HG02840 (cell line): ENCODE measurements at regions not wholly inside any gene's neighbourhood (a gene's known extent, or its start where the extent isn't known, plus 50 kb on each side); places are given as distances from the start of the nearest gene placed in this dataset.

Experiments
- ATAC-seq: cut with Tn5 transposase; IDR thresholded peaks from one replicate; pipeline ENCODE4 v1.9.1; 2021; ENCODE audit warnings: mild to moderate bottlenecking, moderate library complexity, moderate number of reproducible peaks; ENCODE audit not compliant: unreplicated experiment, low FRiP score

DNA sequence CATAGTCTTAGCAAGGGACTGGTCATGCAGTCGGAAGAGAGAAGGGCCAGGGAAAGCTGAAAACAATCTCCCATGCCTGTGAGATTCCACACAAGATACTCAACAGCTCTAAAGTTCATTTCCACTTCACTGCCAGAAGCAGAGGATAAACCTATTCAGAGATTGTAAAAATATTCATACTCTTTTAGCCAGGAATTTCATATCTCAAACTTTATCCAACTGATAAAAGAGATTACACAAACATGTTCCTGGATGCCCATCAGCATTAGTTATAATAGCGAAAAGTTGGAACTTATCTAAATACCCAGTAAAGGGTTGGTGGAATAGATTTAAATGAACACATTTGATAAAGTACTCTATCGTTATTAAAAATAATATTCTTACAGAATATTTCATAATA, 75.2 kb upstream of the ARHGEF3 start:
- no peak for ATAC-seq

DNA sequence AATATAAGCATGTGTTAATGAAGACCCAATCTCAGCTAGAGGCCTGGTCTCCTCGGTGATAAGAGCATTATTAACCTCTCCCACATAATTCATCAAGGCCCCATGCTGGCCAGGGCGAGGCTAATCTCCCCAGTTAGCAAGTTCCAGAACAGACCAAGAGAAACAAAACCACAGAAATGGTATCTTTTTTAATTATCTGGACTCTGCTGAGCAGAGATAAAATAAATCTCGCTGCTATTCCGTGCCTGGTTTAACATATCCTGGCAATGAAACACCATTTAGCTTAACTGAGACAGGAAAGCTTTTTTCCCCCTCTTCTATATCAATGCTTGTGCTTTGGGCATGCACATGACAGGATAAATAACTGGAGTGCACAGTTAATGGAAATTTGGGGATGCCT, 72.5 kb upstream of the ARHGEF3 start:
- ATAC-seq, result no peak

DNA sequence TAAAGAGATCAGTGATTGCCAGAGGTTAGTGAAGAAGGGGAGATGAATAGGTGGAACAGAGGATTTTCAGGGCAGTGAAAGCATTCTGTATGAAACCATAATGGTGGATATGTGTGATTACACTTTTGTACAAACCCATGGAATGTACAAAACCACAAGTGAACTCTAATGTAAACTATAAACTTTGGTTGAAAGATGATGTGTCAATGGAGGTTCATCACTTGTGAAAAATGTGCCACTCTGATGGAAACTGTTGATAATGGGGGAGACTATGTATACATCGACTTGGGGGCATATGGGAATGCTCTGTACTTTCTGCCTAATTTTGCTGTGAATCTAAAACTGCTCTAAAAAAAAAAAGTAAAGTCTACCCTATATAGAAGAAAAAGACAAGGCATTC, 68.7 kb upstream of the ARHGEF3 start:
- ATAC-seq, result no peak

DNA sequence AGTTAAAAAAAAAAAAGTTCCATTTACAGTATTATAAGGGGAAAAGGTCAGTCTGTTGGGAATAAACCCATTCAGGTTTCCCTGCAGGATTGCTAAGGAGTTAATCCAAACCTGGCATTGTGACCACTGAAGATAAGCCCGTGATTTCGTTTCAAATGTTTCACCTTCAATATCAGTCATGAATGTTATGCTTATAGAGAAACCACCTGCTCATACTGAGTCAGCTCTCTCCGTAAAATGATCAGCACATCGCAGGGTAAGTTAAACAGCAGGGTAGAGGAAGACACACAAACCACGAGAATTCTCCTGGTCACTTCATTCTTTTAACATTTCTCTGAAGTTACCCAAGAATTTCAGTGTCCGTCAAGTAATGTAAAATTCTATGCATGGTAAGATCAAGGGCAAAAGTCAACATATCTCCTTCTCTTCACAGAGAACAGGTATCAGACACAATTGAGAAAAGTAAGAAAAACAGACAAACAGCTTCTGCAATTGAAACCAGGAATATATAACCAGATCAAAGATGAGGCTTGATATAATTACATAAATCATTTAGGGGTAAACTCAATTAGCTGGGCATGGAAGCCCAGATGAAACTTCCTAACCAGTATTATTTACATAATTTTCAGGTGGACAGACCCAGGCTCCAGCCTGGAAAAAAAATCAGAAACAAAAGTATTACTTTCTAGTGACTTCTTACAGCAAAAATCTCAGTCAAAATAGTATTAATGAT, 67.6 kb upstream of the ARHGEF3 start:
- no peak for ATAC-seq

DNA sequence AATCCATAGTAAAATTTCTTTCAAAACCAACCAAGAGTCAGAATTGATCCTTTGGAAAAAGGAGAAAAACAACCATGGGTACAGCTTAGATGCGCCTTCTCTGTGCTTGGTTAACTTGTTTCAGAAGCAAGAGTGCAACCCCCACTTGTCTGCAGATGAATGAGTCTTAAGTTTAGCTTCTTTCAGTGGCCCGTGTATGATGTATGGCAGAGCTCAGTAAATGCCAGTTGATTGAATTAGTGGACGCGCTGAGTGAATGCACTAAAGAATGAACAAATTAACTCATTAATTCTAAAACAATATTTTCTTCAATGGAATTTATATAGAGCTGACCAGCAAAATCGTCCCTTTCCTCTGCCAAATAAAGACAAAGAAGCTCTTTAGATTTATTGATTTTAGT, 67.0 kb upstream of the ARHGEF3 start:
- ATAC-seq, result no peak

DNA sequence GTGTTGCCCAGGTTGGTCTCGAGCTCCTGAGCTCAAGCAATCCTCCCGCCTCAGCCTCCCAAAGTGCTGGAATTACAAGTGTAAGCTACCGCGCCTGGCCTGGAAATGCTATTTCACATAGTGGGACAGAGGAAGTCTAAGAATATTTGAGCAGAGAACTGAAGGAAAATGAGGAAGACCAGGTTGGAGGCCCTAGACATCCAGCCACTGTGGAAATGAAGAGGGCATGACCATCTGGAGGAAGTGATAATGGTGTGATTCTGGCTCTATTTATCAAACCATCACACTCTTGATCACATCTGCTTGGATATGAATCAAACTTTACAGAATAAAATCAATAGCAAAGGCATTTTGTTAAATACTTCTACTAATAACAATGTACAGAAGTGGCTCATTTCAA, 65.9 kb upstream of the ARHGEF3 start:
- no peak for ATAC-seq

DNA sequence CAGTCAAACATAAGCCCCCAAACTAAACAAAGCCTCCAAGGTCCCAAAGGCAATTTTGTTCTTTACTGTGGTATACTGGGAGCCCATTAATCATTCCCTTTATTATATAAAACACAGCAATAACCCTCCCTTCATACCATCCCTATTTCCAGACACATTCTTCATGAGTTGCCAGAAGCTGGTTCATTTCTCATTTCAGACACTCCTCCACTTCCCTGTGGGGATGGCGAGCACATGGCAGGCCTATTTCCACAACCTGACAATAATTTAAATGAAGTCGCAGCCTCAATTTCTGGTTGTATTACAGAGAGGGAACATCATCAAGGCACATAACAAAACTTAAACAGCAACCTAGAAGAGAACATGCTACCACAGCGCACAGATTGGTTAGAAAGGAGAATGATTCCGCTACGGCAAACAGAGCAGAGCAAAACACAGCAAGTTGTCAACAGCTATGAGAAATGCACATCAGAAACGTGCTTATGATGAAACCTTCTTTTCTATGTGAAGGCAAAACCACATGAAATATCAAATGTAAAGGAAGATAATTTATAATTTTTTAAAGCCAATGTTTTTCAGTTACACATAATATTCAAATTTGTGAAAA, 63.3 kb upstream of the ARHGEF3 start:
- no peak for ATAC-seq

DNA sequence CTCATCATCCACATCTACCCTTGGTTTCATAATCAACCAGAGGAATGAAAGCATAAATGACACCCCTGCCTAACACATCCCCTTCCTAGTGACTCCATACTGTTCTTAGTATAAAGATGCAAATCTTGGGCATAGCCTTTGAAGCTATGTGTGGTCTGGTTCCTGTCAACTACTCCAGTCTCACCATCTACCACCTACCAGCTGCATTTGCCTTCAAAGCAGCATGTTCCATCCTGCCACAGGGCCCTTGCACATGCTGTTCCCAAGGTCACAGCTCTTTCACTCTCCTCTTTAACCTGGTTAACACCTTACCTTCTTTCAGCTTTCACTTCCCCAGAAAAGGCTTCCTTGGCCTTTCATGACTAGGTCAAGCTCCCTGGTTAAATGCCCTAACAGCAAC, 62.3 kb upstream of the ARHGEF3 start:
- ATAC-seq, result no peak

DNA sequence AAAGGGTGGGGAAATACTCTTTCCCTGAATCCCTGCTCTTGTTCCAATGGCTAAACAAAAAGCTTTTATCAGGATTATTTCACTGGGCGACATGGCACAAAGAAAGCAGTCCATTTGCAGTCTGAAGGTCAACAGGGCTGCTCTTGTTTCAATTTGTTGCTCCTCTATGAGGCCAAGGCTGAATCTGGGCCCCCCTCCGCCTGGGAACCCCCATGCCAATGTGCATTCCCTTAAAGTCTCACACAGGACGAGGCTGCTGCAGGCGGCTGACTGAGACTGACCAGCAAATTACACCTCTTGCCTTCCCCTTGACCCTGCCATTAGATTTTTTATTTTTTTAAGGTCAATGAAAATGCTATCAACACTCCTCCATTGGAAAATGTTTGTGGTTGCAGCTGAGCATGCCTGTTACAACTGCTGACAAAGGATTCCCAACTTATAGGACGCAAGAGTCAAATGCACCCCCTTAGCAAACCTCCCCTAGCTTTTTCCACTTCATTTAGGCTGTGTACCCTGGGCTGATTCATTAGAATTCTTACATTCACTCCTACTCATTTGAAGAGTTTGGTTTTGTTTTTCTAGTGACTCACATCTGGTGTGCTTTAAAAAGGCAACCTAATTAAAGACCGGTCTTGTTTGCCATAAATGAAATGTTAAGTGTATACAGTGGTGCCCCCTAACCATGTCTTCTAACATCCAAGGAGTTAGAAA, 60.8 kb upstream of the ARHGEF3 start:
- ATAC-seq, result no peak

DNA sequence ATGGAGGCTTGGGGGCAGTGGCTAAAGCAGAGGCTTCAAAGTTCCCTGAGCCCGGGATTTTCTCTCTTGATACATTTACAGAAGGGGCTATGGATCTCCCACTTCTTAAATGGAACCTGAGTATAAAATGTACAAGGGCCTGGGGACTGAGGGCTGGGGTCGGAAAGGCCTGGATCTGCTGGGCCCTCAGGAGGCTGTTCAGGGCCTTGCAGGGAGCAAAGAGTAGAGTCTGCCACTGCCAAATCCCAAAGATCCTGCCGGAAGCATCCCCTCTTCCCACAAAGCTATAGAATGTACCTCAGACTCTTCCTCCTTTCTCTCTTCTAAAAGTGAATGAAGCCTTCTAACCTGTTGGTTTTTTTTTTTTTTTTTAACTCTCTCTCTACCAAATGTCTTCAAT, 59.8 kb upstream of the ARHGEF3 start:
- no peak for ATAC-seq

DNA sequence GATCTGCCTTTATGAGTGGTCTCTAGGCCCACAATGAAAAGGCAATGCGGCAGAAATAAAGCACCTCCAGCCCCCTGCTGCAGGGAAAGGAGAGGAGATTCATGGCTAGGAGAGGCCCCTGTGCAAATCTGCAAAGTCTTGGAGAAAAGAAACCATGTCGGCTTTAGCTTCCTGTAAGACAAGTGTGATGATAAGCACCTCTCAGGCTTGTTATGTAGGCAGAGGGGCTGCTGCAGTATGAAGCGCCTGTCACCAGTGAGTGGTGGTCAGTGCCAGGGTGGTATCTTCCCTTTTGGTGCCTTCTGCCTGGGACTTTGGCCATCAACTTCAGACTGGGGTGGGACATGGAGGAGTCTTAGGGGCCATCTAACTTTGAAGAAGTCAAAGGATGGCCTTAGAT, 59.2 kb upstream of the ARHGEF3 start:
- no peak for ATAC-seq

DNA sequence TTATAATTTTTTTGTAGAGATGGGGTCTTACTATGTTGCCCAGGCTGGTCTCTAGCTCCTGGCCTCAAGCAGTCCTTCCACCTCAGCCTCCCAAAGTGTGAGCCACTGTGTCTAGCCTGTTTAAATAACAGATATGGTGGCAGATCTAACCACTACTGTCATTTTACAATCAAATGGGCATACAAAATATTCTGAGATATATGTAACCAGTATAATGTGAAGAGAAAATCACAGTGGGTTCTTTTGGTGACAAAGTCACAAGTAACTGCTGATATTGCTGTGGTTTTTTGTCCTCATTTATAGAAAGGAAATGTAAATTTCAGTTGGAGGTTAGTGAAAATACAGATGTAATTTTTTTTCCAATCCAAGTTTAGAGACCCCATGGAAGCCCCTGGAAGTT, 58.6 kb upstream of the ARHGEF3 start:
- no peak for ATAC-seq

DNA sequence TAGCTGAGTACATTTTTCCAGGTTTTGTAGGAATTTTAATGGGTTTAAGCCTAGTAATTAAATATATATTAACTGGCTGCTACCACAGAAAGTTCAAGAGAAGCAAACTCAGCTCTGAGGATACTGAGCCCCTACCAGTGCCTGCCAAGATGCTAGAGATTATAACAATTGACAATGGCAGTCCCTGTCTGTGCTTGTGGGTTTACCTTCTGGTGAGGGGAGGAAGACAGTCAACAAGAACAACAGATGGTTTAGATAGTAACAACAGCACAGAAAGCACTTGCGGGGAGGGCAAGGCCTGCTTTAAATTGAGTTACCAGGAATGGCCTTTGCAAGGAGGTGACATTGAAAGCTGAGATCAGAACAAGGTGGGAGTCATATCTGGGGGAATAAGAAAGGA, 56.6 kb upstream of the ARHGEF3 start:
- ATAC-seq, result no peak

DNA sequence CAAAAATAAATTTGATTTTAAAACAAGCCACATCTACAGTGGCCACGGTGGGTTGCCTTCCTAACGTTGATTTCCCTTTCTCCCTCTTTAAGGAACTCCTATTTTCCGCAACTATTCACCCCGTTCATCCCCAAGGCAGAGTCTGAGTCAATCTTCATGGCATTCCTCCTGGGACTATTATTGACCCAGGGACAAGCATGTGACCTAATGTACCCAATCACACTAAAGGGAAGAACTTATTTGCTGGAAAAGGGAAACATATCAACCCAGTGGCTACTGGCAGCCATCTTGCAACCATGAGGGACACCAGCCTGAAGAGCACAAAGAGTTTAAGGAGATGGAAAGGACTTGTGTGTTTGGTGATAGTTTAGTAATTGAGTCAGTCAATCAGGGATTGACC, 55.4 kb upstream of the ARHGEF3 start:
- no peak for ATAC-seq

DNA sequence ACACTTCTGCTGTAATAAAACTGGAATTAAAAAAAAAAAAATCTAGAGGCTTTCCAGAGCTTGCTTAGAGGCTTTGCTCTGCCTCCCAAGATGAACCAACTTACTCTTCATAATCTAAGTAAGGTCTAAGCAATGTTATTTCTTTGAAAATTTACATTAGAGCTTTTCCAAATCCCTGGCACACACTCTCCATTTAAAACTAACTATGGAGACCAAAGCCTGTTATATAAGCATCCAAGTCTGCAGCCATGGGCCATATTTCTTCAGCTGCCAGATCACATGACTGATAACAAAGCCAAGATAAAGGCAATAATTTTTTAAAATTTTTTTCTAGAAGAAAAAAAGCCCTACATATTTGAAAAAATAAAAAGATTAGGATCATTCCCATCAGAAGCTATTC, 55.0 kb upstream of the ARHGEF3 start:
- ATAC-seq, result no peak

DNA sequence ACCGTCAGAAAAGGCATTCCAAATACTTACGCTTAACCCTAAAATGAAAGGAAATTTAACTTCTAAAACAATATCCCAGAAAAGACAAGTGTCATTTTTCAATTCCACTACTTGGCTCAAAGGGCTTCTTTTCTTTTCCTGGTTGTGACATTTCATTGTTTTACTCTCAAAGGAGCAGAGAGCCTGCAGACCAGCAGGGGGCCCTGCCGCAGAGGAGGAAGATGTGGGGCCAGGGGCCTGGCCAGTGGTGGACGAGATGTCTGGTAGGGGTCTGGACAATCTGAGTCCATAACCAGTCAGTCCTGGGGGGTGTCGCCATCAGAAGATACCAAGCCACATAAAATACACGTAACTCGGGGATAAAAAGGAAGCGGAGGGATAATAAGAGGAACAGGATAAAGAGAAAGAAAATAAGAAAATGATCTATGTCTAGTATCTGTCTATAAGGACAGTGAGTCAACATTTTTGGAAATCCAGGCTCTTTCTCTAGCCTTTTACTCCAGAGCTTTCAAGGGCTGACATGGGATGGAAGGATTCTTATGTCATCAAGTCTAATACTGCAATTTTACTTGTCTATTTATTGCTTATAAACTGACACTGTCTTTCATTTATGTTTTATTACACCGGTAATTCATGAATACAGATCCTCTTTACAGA, 54.2 kb upstream of the ARHGEF3 start:
- no peak for ATAC-seq

DNA sequence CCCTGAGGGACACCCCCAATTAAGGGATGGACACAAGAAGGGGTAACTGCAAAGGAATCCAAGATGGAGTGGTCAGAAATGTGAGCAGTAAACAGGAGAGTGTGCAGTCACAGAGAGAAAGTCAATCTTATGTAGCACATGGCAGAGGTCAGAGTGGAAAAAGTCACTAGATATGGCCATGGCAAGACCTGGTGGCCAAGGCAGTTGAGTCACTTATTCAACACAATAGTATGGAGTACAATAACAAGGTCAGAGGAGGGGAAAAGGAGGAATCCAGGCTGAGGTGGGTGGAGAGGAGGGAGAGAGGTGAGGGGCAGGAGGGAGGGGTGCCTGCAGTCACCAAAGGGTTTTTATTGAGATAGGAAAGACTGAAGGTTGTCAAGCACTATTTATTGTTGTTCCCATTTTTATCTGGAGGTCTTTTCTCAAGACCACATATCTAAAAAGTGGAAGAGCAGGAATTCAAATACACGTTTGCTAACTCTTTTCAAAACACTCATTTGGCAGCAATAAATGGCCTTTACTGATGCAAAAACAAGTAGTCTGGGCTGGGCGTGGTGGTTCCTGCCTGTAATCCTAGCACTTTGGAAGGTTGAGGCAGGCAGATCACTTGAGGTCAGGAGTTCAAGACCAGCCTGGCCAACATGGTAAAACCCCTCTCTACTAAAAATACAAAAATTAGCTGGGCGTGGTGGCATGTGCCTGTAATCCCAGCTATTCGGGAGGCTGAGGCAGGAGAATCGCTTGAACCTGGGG, 53.3 kb upstream of the ARHGEF3 start:
- ATAC-seq, result no peak

DNA sequence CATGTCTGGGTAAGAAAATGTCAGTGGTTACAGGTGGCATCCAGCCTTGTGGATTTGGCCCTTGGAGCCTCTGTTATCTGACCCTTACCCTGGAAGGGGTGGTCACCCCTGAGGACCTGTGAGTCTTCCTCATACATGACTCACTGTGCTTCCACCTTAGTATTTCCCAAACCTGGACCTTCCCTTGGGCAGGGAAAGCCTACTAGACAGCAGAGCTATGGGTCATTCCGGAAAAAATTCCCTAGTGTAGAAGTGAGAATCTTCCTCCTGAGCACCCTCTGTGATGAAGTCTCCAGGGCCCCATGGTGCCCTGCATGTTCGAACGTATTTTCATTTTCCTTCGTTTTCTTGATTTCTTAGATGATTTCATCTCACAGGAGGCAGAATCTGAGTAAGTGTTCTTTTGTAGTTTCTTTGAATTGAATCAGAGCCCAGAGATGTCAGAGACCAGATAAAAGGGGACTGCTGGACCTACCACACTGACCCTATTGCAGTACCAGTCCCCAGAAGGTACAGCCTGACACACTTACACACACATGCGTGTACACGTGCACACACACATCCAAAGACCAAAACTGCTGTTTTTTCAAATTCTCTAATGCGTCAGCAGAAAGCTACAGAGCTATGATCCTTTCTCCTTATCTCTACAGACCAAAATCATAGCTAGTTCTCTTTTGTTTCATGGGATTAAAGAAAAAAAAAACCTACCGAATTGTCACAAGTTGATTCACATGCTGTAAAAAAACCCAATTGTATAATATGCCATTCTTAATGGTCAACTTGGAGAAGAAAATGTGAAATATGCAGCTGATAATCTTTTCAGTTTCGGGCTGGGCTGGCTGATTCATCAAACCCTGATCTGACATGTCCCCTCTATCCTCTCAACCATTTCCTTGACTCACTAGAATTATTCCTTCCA, 50.5 kb upstream of the ARHGEF3 start:
- ATAC-seq, result no peak
